H1 (cell line): ENCODE measurements at regions not wholly inside any gene's neighbourhood (a gene's known extent, or its start where the extent isn't known, plus 50 kb on each side); places are given as distances from the start of the nearest gene placed in this dataset.

ENCODE experiments used
- ASH2L ChIP-seq: fragments of 200-600, 300-600 bp; sonication (generic); IDR thresholded peaks from one replicate; pipeline ENCODE4 v1.7.1; 2017; ENCODE audit warnings: low read length
- CBX5 ChIP-seq: fragments of 300-800, 300-1000 bp; sonication (generic); IDR thresholded peaks from 2 replicates; pipeline ENCODE4 v1.7.1; 2016; ENCODE audit warnings: antibody characterized with exemption, low read length, low read depth
- MAX ChIP-seq: IDR thresholded peaks from 2 replicates; pipeline ENCODE4 v1.6.1; 2012; ENCODE audit warnings: inconsistent platforms
- TEAD4 ChIP-seq: IDR thresholded peaks from 2 replicates; pipeline ENCODE4 v1.6.1; 2012; ENCODE audit warnings: low read depth, low read length, inconsistent platforms, mixed read lengths
- TF ChIP-seq, protein P1 (sequence below): IDR thresholded peaks from 2 replicates; pipeline ENCODE4 v1.6.1; 2011; ENCODE audit warnings: low read depth, mild to moderate bottlenecking, low read length; ENCODE audit not compliant: insufficient read depth

DNA sequence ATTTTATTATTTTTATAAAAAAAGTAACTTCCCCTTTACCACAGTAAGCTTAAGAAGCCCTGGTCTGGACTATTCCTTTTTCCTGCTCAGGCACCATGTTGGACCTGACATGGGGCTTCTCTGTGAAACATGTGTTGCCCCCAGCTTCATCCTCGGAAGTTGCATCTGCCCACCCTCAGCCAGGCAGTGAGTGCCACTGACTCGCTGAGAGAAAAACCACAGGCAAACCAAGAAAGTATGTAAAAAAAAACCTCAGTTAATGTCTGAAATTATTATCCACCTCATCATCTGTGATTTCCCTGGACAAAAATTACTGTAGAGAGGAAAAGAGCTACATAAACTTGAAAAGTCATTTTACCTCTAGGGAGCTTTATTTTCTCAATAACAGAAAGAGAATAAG, 109.9 kb upstream of the MCHR2 start (continued):
- TF ChIP-seq ASH2L (no peak), MAX (no peak), CBX5 (no peak), TEAD4 (no peak)
- TF ChIP-seq, protein P1, sequence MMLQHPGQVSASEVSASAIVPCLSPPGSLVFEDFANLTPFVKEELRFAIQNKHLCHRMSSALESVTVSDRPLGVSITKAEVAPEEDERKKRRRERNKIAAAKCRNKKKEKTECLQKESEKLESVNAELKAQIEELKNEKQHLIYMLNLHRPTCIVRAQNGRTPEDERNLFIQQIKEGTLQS = no peak
